Umbilical cord (tissue), 1 donor: ENCODE measurements at regions not wholly inside any gene's neighbourhood (a gene's known extent, or its start where the extent isn't known, plus 50 kb on each side); places are given as distances from the start of the nearest gene placed in this dataset.
"Not testable (repeated sequence)": the region's sequence is repeated elsewhere in the genome, so short reads cannot be mapped to it uniquely, and the experiment has no call there.

Source experiments
- DNase-seq: peaks from one replicate; pipeline ENCODE4 v3.0.0-alpha.2; 2015; ENCODE audit warnings: low spot score

DNA sequence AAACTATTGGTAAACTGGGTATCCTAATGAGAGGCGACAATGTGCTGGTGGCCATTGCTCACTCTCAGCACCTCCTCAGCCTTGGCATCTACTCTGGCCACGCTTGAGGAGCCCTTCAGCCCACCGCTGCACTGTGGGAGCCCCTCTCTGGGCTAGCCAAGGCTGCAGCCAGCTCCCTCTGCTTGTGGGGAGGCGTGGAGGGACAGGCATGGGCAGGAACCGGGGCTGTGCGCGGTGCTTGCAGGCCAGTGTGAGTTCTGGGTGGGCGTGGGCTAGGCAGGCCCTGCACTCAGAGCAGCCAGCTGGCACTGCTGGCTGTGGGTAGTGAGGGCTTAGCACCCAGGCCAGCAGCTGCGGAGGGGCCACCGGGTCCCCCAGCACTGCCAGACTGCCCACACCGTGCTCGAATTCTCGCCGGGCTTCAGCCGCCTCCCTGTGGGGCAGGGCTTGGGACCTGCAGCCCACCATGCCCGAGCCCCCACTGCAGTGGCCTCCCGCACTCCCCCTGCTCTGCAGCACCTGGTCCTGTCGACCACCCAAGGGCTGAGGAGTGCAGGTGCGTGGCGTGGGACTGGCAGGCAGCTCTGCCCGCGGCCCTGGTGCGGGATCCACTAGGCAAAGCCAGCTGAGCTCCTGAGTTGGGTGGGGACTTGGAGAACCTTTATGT, 575.9 kb upstream of the ANO3 start:
- no peak for DNase-seq

DNA sequence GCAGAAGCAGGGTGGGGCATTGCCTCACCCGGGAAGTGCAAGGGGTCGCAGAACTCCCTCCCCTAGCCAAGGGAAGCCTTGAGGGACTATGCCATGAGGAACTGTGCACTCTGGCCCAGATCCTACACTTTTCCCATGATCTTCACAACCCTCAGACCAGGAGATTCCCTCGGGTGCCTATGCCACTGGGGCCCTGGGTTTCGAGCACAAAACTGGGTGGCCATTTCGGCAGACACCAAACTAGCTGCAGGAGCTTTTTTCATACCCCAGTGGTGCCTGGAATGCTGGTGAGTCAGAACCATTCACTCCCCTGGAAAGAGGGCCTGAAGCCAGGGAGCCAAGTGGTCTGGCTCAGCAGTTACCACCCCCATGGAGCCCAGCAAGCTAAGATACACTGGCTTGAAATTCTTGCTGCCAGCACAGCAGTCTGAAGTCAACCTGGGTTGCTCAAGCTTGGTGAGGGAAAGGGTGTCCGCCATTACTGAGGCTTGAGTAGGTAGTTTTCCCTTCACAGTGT, 573.7 kb upstream of the ANO3 start:
- no peak for DNase-seq

DNA sequence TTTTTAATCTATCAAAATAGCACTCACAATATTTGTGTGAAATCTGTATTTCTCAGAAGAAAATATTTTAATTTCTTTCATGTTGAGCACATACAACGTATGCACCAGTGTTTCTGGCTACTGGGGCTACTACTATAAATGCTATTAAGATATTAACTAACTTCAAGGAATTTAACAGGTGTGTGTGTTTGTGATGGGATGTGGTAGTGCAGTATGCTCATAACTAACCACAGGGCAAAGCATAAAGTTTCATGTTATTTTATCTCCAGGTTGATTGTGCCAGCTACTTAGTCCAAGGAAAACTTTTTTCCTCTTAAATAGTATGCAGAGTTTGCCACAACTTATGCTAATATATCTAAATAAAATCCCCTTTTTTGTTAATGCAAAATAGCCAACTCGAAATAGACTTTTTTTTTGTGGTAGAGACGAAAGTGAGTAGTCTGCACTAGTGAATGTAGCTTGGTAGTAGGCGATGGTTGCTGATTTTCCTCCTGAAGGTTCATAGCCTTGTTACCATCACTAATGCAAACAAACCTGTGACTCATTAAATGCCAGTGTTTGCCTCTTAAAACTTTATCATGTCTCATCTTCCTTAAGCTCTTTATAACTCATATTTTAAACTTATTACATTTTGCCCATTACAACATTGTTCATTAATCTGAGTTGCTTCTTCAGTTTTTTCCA, 565.5 kb upstream of the ANO3 start:
- no peak for DNase-seq

DNA sequence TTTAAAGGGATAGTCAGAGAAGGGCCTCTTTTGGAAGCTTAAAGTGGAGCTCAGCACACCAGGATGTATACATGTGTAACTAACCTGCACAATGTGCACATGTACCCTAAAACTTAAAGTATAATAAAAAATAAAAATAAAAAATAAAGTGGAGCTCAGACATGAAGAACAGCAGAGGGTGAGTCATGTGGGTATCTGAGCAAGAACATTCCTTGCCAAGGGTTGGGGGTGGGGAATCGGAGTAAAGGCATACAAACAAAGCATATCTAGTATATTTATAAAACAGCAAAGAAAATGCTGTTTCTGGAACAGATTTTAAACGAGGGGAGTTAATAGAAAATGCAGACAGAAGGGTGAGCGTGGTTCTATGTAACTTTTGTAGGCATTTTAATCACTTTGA, 562.6 kb upstream of the ANO3 start:
- DNase-seq, result peak; percentile 20

DNA sequence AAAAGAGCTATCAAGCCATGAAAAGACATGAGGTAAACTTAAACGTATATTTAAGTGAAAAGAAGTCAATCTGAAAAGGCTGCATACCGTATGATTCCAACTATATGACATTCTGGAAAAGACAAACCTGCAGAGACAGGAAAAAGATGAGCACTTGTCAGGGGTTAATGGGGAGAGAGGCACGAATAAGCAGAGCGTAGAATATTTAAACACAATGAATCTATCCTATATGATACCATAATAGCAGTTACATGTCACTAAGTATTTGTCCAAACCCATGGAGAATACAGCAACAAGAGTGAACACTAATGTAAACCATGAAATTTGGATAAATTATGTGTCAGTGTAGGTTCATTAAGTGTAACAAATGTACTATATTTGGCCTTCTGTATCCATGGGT, 560.3 kb upstream of the ANO3 start:
- DNase-seq, result no peak

DNA sequence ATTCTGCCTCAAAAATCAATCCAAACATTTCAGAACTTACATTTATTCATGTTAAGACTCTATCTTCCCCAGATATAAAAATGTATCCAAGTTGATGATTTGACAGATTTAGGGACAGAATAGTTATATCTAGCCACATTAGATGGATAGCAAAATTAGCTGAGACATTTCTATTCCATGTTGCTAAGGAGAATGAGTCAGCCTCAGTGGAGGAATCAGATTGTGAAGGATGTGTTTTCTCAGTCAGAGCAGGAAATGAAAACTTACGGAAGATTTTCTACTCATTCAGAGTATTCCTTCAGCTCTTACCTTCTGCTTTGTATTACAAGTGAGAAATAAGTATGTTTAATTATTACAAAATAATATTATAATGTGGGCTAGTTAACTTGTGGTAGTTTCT, 556.3 kb upstream of the ANO3 start:
- peak; percentile 39 for DNase-seq

DNA sequence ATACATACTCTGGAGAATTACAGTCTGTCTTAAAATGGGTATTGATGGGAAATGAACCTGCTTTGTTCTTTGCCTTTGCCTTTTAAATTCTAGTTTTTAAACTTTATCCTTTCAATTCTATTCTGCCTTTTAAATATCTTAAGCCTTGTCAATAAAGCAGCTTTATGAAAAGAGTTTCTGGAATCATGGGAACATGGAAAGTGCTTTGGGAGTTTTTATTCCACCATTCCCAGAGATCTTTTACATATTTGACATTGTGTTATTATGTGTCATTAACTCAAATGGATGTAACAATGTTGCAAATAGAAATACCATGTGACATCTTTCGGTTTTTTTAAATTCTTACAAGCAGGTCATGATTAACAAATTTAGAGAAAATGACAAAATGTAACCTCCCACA, 555.7 kb upstream of the ANO3 start:
- no peak for DNase-seq

DNA sequence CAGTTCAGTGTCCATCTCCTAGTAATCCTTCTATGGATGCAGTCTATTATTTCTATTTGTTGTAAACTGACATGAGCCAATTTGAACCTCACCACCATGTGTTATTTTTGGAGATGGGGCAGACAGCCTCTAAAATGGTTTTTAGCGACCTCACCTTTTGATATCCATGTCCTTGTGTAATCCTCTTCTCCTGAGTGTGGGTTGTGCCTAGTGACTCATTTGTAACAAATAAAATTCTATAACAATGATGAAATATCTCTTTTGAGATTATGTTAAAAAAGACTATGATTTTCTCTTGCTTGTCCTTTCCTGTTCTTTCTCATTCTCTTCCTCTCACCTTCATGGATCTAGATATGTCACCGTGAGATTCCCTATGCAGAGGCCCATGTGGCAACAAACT, 554.6 kb upstream of the ANO3 start:
- DNase-seq, result no peak

DNA sequence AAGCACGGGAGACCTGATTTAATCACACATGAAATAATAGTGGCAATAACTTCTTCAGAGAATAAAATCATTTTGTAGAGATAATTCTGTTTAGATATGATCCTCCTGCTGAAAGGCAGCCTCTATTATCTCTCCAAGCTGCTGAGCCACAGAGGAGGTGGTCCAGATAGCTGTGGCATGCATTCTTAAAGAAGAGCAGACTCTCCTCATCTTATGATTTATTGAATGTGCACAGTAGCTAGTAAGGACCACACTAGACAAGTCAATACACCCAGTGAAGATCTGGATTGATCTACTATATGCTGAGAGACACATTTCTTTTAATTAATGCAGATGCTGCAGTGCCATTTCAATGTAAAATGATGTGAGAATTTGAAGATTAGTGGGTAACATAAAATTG, 552.9 kb upstream of the ANO3 start:
- no peak for DNase-seq

DNA sequence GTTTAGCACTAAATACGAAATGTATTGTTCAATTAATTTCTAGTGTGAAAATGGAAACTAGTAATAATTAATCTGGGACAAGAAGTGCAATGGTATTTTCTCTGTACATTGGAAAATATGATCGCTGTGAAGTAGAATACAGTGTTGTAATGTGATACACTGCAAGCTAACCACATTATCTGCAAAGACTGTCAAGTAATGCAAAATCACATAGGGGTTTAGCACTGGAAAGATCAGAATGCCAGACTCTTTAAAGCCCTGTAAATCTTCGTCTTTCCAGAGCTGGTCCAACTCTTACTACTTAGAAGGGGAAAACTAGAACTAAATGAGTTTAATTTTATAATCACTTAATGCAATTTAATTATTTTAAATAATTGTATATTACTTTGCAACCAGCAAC, 544.5 kb upstream of the ANO3 start:
- DNase-seq, result peak; percentile 80

DNA sequence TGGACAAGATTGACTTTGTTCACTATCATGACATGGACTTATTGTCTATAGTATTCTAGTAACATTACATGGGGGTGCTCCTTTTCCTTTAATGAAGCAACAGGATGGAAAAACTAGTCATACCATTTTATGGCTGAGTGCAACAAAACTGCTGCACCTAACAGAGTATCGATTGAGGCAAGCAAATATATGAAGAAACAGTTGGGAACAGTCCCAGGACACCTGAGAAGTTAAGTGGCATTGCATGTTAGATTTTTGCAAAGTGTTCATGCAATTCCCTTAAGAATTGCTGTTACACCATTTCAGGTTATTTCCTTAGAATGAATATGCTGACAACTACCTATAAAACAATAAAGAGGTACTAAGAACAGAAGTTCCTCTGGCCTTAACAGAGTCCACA, 541.5 kb upstream of the ANO3 start:
- DNase-seq, result no peak

DNA sequence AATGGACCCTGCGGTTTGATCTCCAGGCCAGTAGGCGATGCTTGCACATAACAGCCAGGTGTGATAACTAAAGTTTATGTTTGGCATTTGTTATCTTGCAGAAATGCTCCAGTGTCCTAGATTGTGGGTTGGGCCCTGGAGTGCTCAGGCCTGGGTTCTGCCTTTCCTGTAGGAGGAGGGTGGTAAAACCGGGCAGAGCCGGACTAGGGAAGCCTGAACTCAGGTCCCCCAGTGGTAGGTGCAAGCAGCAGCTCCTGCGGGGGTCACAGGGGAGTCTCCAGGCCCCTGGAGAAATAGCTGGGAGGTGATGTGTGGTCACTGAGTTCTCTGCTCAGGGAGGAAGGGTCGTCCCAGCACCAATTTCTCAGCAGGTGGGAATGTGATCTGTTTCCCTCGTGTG, 538.3 kb upstream of the ANO3 start:
- no peak for DNase-seq

DNA sequence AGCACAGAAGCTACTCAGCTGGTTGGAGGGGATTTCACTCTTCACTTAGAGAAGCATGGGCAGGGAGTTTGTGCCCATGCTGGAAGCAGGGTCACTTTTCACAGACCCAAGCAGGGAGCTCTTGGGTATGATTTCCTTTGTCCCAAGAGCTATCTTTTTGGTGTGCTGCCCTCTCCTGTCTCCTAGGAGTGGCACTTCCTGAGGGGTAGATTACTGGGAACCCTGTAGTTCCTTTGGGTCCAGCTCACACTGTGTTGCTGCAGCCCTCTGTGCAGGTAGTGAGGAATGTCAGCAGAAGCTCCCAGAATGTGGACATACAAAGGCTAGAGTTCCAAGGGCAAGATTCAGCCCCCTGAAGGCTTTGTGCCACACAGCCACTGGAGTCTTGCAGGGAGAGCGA, 537.1 kb upstream of the ANO3 start:
- no peak for DNase-seq

DNA sequence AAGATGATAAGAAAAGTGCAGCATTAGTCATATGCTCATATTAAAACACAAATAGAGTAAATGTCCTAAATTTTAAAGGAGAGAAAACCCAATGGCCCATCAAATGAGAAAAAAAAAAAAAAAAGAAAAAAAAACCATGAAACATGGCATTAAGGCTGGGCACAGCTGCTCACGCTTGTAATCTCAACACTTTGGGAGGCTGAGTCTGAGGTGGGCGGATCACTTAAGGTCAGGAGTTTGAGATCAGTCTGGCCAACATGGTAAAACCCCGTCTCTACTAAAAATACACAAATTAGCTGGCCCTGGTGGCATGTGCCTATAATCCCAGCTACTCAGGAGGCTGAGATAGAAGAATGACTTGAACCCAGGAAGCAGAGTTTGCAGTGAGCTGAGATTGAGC, 515.5 kb upstream of the ANO3 start:
- no peak for DNase-seq

DNA sequence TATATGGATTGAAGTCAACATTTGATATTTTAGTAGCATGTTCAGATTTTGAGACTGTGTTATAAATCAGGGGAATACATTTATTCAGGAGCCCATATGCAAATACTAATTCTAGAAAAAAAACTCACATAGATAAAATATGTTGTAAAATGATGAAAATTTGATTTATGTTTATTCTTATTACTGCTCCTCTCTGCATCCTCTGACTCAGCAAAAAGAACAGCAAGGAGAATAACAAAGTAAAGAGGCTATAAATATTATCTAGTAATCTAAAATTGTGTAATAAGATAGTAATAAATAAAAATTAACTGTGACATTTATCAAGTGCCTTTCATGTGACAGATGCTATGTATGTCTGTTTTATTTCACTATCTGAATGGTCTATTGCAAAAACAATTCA, 507.2 kb upstream of the ANO3 start:
- DNase-seq, result peak; percentile 19

DNA sequence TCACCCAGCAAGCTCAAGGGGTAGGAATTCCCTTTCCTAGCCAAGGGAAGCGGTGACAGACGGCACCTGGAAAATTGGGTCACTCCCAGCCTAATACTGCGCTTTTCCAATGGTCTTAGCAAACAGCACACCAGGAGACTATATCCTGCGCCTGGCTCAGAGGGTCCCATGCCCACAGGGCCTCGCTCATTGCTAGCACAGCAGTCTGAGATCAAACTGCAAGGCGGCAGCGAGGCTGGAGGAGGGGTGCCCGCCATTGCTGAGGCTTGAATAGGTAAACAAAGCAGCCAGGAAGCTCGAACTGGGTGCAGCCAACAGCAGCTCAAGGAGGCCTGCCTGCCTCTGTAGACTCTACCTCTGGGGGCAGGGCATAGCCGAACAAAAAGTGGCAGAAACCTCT, 500.4 kb upstream of the ANO3 start:
- DNase-seq, result not testable (repeated sequence)

DNA sequence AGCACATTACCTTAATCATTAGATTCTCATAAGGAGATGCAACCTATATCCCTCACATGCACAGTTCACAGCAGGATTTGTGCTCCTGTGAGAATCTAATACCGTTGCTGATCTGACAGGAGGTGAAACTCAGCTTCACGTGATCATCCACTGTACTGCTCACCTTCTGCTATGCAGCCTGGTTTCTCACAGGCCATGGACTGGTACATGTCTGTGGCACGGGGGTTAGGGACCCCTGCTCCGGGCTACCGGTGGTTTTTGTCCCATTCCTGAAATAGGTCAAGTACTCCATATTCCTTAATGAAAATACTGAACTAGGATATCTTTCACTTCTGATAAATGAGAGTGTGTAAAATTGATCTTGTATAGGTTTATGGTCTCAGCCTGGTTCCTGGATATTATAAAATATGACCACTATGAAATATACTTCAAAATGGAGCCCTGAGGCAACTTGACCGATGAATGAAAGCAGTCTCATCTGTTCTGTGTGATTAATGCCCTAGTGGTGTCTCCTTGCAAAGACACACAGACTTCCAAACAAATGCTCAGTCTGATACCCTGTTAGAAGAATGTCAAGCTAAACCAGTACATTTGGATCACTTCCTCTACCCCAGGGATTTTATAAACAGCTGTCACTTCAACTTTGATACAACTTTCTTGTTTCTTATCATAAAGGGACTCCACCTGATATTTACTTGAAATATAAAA, 492.9 kb upstream of the ANO3 start:
- peak; percentile 36 for DNase-seq

DNA sequence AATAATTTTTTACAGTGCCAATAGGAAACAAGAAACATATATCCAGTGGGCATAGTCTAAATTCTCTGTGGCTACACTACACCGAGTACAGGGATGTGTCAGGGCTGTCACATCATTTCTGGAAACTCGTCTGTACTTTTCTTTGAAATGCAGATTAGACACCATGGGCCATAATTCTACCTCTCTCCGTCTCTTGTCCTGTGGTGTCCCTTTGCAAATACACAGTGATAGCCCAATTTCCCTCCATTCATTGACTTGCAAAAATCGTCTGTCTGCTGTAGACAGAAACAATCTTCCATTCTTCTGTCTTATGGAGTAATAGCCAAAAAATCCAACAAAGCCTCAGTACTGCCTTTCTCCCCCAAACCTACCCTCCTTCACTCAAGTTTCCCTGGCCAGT, 487.1 kb upstream of the ANO3 start:
- DNase-seq, result no peak

DNA sequence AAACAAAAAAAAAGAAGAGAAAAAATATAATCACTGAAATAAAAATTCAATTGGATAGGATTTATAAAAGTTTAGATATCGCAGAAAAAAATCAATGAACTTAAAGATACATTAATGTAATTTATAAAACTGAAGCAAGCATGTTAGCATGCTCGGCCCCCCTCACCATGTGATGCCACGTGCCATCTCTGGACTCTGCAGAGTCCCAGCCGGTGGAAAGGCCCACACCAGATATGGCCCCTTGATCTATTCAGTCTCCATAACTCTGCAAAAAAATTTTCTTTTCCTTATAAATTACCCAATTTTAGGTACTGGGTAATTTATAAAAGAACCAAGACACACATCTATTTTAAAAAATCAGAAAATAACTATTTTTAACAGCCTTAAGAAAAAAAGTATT, 476.0 kb upstream of the ANO3 start:
- no peak for DNase-seq

DNA sequence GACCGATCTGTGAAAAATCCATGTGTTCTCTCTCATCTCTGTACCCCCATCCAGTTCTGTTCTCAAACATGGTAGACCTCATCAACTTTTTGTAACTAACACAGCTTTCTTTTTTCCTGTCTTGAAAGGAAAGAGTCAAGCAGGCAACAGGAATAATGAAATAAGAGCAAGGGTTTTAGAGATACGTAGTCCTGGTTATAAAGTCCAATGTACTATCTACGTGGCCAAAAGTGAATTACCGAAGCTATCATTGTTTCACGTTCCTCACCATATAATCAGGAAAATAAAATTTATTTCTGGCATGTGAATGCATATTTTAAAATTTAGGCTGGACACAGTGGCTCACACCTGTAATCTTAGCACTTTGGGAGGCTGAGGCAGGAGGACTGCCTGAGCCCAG, 472.2 kb upstream of the ANO3 start:
- DNase-seq, result no peak

DNA sequence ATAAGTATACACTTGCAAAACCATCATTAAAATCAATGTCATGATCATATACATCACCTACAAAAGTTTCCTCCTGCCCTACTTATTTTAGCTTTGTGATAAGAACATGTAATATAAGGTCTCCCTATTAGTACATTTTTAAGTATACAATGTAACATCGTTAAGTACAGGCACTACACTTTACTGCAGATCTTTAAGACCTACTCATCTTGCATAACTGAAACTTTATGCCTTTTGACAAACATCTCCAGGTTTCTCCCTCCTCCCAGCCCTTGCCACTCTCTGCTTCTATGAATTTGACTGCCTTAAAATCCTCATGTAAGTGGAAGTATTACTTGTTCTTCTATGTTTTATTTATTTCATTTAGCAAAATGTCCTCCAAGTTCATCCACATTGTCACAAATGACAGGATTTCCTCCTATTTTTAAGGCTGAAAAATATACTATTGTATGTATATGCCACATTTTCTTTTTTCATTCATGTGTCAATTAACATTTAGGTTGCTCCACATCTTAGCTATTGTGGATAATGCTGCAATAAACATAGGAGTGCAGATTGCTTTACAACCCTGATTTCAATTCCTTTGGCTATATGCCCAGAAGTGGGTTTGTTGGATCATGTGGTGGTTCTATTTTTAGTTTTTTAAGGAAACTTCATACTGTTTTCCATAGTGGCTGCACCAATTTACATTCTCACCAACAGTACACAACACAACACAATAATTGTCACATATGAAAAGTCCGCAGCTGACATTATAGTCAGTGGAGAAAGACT, 471.1 kb upstream of the ANO3 start:
- peak; percentile 89 for DNase-seq

DNA sequence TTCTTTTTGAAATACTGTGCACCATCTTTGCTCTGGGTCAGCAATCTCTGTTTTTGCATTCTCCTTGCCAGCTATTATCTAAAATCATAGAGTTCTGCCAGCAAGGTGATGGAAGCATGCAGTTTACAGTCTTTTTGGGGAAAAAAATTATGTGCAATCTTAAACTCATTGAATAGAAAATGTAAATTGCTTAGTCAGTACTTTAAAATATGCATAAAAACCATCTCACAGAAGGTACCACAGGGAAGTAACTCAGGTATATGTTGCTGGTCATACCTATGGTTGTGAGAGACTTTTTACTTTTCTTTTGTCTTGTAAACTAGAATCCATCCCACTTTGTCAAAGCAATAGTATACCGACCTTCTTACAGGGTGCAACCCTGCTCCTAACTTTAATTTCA, 469.8 kb upstream of the ANO3 start:
- DNase-seq, result no peak
